GM12865 (cell line): ENCODE measurements at regions not wholly inside any gene's neighbourhood (a gene's known extent, or its start where the extent isn't known, plus 50 kb on each side); places are given as distances from the start of the nearest gene placed in this dataset.

ENCODE experiments used
- DNase-seq: peaks from one replicate; pipeline ENCODE4 v3.0.0; 2010; ENCODE audit warnings: low read depth
- H3K4me3 ChIP-seq: 2 replicates; pipeline ENCODE4 v1.5.1; 2011; ENCODE audit warnings: mild to moderate bottlenecking, low read depth, low read length, control low read depth
- TF ChIP-seq, protein P1 (sequence below): IDR thresholded peaks from 2 replicates; pipeline ENCODE4 v1.5.1; 2011; ENCODE audit warnings: low read length, control low read depth, low read depth, inconsistent platforms; ENCODE audit not compliant: insufficient read depth; ENCODE audit errors: missing control alignments

GRCh38 chr7:1361756-1362125, 97.5 kb downstream of the MICALL2 start:
- DNase-seq: no peak
- TF ChIP-seq, protein P1, sequence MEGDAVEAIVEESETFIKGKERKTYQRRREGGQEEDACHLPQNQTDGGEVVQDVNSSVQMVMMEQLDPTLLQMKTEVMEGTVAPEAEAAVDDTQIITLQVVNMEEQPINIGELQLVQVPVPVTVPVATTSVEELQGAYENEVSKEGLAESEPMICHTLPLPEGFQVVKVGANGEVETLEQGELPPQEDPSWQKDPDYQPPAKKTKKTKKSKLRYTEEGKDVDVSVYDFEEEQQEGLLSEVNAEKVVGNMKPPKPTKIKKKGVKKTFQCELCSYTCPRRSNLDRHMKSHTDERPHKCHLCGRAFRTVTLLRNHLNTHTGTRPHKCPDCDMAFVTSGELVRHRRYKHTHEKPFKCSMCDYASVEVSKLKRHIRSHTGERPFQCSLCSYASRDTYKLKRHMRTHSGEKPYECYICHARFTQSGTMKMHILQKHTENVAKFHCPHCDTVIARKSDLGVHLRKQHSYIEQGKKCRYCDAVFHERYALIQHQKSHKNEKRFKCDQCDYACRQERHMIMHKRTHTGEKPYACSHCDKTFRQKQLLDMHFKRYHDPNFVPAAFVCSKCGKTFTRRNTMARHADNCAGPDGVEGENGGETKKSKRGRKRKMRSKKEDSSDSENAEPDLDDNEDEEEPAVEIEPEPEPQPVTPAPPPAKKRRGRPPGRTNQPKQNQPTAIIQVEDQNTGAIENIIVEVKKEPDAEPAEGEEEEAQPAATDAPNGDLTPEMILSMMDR: no peak
- no peak overlapping the region for H3K4me3 ChIP-seq

- TF ChIP-seq, protein P1: no peak
- DNase-seq: no peak
Observed at GRCh38 chr7:1362301-1362700, 97.0 kb downstream of the MICALL2 start.

DNA sequence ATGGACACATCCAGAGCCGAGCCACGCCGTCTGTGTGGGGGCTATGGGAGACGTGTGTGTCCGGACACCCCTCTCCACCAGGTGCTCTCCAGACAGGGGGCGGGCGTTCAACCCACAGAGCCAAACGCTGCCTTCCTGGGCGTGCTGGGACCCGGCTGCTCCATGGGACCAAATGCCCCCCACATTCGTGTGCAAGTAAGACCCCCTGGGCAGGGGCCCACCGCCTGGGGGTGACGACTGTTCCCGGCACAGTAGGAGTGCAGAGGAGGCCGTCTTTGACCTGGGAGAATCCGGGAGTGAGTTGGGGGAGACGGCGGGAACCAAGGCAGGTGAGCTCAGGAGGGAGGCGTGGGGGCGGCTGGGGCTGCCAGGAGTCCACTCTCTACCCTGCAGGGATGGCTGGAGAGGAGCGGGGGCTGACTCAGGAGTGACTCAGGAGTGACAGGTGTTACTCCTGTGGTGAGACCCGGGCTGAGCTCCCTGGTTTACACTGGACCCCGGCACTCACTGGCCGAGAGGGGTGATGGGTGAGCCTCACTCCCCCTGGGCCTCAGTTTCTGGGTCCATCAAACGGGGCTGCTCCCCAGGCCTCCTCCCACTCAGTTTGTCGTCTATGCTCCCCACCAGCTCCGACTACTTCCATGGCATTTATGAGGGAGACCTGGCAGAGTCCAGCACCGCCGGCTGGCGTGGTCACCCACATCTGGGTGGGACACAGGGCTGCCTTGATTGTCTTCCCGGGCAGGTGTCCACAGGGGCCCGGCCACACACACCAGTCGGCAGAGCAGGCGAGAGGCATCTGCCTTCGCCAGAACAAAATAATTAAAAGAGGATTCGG, 95.0 kb downstream of the MICALL2 start:
- TF ChIP-seq, protein P1: no peak

More at GRCh38 chr7:1362301-1362700, 97.0 kb downstream of the MICALL2 start:
- H3K4me3 ChIP-seq: no peak overlapping the region

GRCh38 chr7:1364906-1365570, 94.2 kb downstream of the MICALL2 start:
- TF ChIP-seq, protein P1: no peak
- no peak for DNase-seq
- H3K4me3 ChIP-seq: no peak overlapping the region

More for the DNA sequence above, 95.0 kb downstream of the MICALL2 start:
- no peak for DNase-seq
- H3K4me3 ChIP-seq: no peak overlapping the region

GRCh38 chr7:1365846-1366245, 93.4 kb downstream of the MICALL2 start:
- no peak for DNase-seq
- no peak overlapping the region for H3K4me3 ChIP-seq
- TF ChIP-seq, protein P1: no peak

DNA sequence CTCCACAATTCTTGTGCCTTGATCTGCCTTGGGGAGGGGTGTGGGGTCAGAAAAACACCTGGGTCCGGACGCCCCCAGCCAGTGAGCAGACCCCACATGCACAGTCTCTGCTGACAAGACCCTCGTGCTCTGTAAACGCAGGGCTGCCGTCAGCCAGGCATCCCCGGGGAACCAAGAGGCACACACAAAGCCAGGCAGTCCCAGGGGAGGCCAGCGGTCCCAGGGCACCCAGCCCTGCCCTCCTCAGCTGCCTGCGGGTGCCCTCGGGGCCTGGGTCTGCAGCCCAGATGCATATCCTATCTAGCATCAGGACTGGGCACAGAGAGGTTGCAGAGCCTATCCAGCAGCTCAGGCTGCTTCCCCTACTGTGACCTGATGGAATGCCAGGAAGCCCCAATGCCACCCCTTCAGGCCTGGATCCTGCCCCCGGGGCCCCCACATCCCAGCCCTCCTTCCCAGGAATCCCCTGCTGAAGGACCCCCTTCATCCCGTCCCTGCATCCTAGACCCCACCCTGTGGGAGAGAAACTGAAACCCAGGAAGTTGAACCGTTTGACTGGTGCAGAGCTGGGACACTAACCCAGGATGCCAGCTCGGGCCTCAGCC, 92.4 kb downstream of the MICALL2 start:
- TF ChIP-seq, protein P1: no peak
- no peak for DNase-seq
- H3K4me3 ChIP-seq: no peak overlapping the region
